Esophagus muscularis mucosa (tissue), 3 donors: ENCODE measurements at regions not wholly inside any gene's neighbourhood (a gene's known extent, or its start where the extent isn't known, plus 50 kb on each side); places are given as distances from the start of the nearest gene placed in this dataset.

Experiments used
- POLR2A ChIP-seq: fragments of 450-650 bp; IDR thresholded peaks from one replicate; pipeline ENCODE4 v1.6.1; 2017; ENCODE audit warnings: antibody characterized with exemption, moderate library complexity, mild to moderate bottlenecking, low read depth
- TF ChIP-seq, protein P1 (sequence below), 3 experiments: fragments of 200-600 bp in 2 of 3; fragments of 450-650 bp in 1 of 3; sonication (generic) in 2 of 3; IDR thresholded peaks; one replicate each; pipeline ENCODE4 v1.5.1; 2017 to 2019; ENCODE audit warnings: antibody characterized with exemption in 3 of 3, mild to moderate bottlenecking in 2 of 3, moderate library complexity in 1 of 3

DNA sequence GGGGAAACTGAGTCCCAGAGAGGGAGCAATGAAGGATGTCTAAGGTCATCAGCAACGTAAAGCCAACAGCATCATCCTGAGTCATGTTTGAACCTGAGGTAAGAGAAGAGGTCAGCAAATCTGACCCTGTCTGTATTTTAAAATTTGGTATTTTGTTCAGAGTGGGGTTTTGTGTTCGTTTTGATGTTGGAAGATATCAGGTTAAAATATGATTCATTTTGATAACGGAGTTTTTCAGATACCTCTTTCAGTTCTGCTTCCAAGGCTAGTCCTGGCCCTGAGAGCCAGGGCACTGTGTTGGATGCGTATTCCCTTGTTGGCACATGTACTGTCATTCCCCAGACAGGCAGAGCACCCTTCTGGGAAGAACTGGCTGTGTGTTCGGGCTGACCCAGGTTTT lies 291.0 kb downstream of the NSG2 start:
- no peak for TF ChIP-seq POLR2A
- TF ChIP-seq, protein P1, sequence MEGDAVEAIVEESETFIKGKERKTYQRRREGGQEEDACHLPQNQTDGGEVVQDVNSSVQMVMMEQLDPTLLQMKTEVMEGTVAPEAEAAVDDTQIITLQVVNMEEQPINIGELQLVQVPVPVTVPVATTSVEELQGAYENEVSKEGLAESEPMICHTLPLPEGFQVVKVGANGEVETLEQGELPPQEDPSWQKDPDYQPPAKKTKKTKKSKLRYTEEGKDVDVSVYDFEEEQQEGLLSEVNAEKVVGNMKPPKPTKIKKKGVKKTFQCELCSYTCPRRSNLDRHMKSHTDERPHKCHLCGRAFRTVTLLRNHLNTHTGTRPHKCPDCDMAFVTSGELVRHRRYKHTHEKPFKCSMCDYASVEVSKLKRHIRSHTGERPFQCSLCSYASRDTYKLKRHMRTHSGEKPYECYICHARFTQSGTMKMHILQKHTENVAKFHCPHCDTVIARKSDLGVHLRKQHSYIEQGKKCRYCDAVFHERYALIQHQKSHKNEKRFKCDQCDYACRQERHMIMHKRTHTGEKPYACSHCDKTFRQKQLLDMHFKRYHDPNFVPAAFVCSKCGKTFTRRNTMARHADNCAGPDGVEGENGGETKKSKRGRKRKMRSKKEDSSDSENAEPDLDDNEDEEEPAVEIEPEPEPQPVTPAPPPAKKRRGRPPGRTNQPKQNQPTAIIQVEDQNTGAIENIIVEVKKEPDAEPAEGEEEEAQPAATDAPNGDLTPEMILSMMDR (IDR thresholded peaks at IDR 0.05) = no peak
